ENCODE measurements at regions not wholly inside any gene's neighbourhood (a gene's known extent, or its start where the extent isn't known, plus 50 kb on each side); places are given as distances from the start of the nearest gene placed in this dataset.
"Not testable (repeated sequence)": the region's sequence is repeated elsewhere in the genome, so short reads cannot be mapped to it uniquely, and the experiment has no call there.

DNA sequence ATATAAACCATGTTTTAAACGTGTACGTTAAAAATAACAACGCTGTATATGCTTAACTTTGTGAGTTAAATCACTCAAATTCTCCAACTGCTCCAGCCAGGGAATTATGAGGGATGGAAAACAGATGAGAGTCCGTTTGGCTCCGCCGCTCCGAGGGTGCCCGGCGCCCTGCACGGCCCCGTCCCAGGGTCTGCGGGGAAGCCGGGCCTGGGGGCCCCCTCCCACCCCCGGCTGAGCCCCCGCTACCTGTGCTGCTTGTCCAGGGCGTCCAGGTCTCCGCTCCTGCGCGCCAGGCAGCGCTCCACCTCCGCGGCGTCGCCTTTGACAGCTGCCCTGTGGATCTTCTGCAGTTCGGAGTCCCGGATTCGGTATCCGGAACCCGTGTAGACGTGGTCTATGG is 415.5 kb downstream of the FOXD4L4 start:
- H3K4me2 ChIP-seq; H4K20me1 ChIP-seq (replicated peaks; ENCODE audit: insufficient read depth); H3K4me1 Mint-ChIP-seq; H3K27me3 Mint-ChIP-seq (ENCODE audit: insufficient read depth, low read depth, poor library complexity); H3K4me3 ChIP-seq; H3K79me2 ChIP-seq (replicated peaks; ENCODE audit: insufficient read depth); H3K36me3 ChIP-seq (ENCODE audit: insufficient read depth); ATAC-seq; H3K36me3 Mint-ChIP-seq (ENCODE audit: low read depth); H3K4me1 ChIP-seq (ENCODE audit: insufficient read depth); H3K4me3 Mint-ChIP-seq; H3F3A ChIP-seq (replicated peaks; ENCODE audit: low read depth); DNase-seq (ENCODE audit: low spot score); H3K9me2 ChIP-seq (ENCODE audit: insufficient read depth); H3K9me3 Mint-ChIP-seq; H3K27ac Mint-ChIP-seq; H3K27ac ChIP-seq (ENCODE audit: low read depth); H2AFZ ChIP-seq: not testable (repeated sequence)
- peaks cover 13% of the 10 kb centered on the region for H3K27me3 ChIP-seq (ENCODE audit: insufficient read depth)

DNA sequence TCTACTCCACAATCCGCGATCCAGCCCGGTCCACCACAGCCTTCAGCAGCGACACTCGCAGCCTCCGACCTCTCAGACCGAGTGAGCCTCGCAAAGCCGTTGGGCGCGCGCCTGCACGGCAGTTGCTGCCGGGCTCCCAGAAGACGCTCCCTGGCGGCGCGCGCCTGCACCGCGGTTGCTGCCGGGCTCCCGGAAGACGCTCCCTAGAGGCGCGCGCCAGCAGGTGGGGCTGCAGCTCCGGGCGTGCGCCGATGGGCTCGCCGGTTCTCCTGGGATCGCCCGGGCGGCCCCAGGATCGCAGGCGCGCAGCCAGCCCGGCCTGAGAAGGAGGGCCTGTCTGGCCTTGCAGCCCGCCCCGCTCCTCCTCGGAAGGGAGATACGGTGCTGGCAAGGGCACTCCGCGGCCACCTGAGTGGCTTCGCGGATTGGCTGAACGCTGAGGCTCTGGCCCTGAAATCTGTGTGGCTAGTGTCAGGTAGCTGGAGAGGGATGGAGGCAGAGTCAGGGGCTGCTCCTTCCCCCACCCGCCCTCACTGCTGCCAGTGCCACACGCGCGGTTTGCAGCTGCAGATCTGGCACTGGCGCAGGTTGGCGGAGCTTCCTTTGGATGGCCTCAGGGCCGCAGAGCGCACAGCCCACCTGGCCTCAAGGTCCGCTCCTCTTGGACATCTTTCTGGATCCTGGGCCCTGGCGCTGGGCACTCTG is 416.2 kb downstream of the FOXD4L4 start:
- not testable (repeated sequence) for H3K27ac Mint-ChIP-seq; H3K4me1 ChIP-seq (ENCODE audit: insufficient read depth); H3K36me3 ChIP-seq (ENCODE audit: insufficient read depth); H2AFZ ChIP-seq; H3K4me1 Mint-ChIP-seq; H3K9me2 ChIP-seq (ENCODE audit: insufficient read depth); H3K36me3 Mint-ChIP-seq (ENCODE audit: low read depth); H3F3A ChIP-seq (replicated peaks; ENCODE audit: low read depth); H3K9me3 Mint-ChIP-seq; H3K4me3 Mint-ChIP-seq; H3K27ac ChIP-seq (ENCODE audit: low read depth); H4K20me1 ChIP-seq (replicated peaks; ENCODE audit: insufficient read depth); H3K27me3 Mint-ChIP-seq (ENCODE audit: insufficient read depth, low read depth, poor library complexity); H3K79me2 ChIP-seq (replicated peaks; ENCODE audit: insufficient read depth)
- TF ChIP-seq, protein P1, sequence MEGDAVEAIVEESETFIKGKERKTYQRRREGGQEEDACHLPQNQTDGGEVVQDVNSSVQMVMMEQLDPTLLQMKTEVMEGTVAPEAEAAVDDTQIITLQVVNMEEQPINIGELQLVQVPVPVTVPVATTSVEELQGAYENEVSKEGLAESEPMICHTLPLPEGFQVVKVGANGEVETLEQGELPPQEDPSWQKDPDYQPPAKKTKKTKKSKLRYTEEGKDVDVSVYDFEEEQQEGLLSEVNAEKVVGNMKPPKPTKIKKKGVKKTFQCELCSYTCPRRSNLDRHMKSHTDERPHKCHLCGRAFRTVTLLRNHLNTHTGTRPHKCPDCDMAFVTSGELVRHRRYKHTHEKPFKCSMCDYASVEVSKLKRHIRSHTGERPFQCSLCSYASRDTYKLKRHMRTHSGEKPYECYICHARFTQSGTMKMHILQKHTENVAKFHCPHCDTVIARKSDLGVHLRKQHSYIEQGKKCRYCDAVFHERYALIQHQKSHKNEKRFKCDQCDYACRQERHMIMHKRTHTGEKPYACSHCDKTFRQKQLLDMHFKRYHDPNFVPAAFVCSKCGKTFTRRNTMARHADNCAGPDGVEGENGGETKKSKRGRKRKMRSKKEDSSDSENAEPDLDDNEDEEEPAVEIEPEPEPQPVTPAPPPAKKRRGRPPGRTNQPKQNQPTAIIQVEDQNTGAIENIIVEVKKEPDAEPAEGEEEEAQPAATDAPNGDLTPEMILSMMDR (conservative IDR thresholded peaks at IDR 0.05; ENCODE audit: low read depth in 2 of 2): peak; percentile 10 to 63; a peak in 2 of 4 replicates
- H3K4me3 ChIP-seq: peak overlapping the region; percentile 51; the same call in 1 of the 2 replicates
- peaks cover 13% of the 10 kb centered on the region for H3K27me3 ChIP-seq (ENCODE audit: insufficient read depth)
- DNase-seq (ENCODE audit: low spot score): peak; percentile 71
- ATAC-seq: peak; percentile 100
- H3K4me2 ChIP-seq: peak overlapping the region; percentile 71; the same call in 1 of the 2 replicates

DNA sequence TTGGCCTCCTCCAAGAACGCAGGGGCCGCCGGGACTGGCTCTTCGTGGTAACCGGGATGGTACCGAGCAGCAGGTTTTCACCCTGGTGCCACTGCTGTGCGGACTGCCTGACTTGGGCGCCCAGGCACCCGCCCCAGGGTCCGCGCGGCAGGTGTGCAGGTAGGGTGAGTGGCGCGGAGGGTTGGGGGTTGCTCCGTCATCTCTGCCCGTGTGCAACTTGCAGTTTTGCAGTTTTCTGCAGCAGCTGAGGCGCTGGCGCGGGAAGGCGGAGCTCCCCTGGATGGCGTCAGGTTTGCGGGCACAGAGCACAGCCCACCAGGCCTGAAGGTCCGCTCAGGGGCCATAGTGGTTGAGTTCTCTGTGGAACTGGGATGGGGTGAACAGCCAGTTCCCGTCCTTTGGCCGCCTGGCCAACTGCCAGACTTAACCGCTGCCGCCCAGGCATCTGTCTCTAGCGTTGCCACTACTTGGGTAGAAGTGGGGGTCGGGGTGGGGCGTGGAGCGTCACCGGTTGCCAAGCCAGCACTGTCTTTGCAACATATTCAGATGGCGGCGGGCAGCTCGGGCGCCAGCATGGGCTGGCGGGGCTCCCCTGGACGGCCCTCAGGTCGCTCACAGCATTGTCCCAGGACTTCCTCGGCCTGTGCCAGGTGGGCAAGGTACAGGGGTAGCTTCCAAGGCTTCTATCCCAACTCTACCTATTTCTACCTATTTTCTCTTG is 417.2 kb downstream of the FOXD4L4 start:
- not testable (repeated sequence) for H2AFZ ChIP-seq; H4K20me1 ChIP-seq (replicated peaks; ENCODE audit: insufficient read depth); H3K27ac ChIP-seq (ENCODE audit: low read depth); H3K4me1 Mint-ChIP-seq; H3K36me3 ChIP-seq (ENCODE audit: insufficient read depth); ATAC-seq; H3K36me3 Mint-ChIP-seq (ENCODE audit: low read depth); H3K4me1 ChIP-seq (ENCODE audit: insufficient read depth); H3K27ac Mint-ChIP-seq; H3K9me2 ChIP-seq (ENCODE audit: insufficient read depth); H3K79me2 ChIP-seq (replicated peaks; ENCODE audit: insufficient read depth); H3K27me3 Mint-ChIP-seq (ENCODE audit: insufficient read depth, low read depth, poor library complexity); H3F3A ChIP-seq (replicated peaks; ENCODE audit: low read depth); DNase-seq (ENCODE audit: low spot score); H3K9me3 Mint-ChIP-seq
- Histone ChIP-seq H3K4me2 (peak overlapping the region; percentile 82), H3K4me3 (peak overlapping the region; percentile 56), H3K27me3 (ENCODE audit: insufficient read depth) (peaks cover 13% of the 10 kb centered on the region)
- peak overlapping the region; percentile 64 for H3K4me3 Mint-ChIP-seq

DNA sequence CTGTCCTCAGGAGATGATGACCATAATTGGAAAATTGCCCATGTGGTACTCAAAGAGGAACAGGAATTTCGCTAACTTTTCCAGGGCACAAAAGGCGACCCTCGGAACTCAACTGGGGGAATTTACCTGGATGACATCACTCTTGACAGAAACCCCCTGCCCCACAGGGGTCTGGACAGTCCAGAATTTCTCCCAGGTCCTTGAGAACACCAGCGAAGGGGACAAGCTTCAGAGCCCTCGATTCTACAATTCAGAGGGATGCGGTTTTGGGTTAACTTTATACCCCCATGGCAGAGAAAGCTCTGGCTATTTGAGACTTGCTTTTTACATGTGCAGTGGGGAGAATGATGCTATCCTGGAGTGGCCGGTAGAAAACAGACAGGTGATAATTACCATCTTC is 445.4 kb downstream of the FOXD4L4 start:
- not testable (repeated sequence) for H3K4me3 Mint-ChIP-seq; H3K4me3 ChIP-seq; H4K20me1 ChIP-seq (replicated peaks; ENCODE audit: insufficient read depth); H3K36me3 Mint-ChIP-seq (ENCODE audit: low read depth); H3F3A ChIP-seq (replicated peaks; ENCODE audit: low read depth); H3K36me3 ChIP-seq (ENCODE audit: insufficient read depth); H3K4me1 Mint-ChIP-seq; H3K27me3 ChIP-seq (ENCODE audit: insufficient read depth); H3K27ac ChIP-seq (ENCODE audit: low read depth); H3K27ac Mint-ChIP-seq; H3K79me2 ChIP-seq (replicated peaks; ENCODE audit: insufficient read depth); DNase-seq (ENCODE audit: low spot score); ATAC-seq; H3K4me2 ChIP-seq; H3K4me1 ChIP-seq (ENCODE audit: insufficient read depth); H3K27me3 Mint-ChIP-seq (ENCODE audit: insufficient read depth, low read depth, poor library complexity); H3K9me3 Mint-ChIP-seq; H3K9me2 ChIP-seq (ENCODE audit: insufficient read depth); H2AFZ ChIP-seq

DNA sequence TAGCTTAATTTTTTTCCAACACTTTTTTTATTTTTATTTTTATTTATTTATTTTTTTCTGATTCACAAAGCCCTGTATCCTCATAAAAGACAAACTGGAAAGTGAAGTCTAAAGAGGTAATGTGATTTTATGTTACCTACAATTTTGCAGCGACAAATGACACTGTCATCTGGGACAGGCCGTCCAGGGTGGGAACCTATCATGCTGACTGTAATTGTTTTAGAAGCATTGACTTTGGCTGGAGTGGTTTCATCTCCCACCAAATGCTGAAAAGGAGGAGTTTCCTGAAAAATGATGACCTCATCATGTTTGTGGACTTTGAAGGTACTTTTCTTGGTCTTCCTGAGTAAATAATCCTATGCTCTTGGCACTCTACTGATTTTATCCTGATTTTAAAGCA is 446.7 kb downstream of the FOXD4L4 start:
- not testable (repeated sequence) for H3K27me3 ChIP-seq (ENCODE audit: insufficient read depth); H3K4me2 ChIP-seq; H3K27me3 Mint-ChIP-seq (ENCODE audit: insufficient read depth, low read depth, poor library complexity); H3K9me3 Mint-ChIP-seq; H3K4me3 Mint-ChIP-seq; H3F3A ChIP-seq (replicated peaks; ENCODE audit: low read depth); H3K4me1 ChIP-seq (ENCODE audit: insufficient read depth); H3K4me1 Mint-ChIP-seq; H4K20me1 ChIP-seq (replicated peaks; ENCODE audit: insufficient read depth); H3K9me2 ChIP-seq (ENCODE audit: insufficient read depth); DNase-seq (ENCODE audit: low spot score); ATAC-seq; H3K79me2 ChIP-seq (replicated peaks; ENCODE audit: insufficient read depth); H3K27ac Mint-ChIP-seq; H2AFZ ChIP-seq; H3K4me3 ChIP-seq; H3K36me3 Mint-ChIP-seq (ENCODE audit: low read depth); H3K36me3 ChIP-seq (ENCODE audit: insufficient read depth); H3K27ac ChIP-seq (ENCODE audit: low read depth)

DNA sequence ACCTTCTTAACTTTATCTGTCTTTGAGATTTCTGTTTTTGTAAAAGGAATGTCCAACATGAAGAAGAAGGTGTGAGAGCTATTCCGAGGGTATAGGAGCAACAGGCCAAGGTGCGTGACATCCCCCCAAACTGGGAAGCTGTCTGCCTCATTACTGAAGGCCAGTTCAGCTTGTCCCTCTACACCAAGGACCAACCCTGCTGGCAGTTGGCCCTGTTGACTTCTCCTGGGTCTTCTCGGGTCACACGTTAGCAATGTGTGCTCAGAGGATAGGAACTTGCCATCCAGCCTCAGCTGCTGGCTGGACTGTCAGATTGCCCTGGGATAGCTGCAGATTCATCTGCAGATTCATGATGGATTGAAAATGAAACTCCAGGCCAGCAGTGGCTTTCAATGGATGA is 460.3 kb downstream of the FOXD4L4 start:
- H3K27me3 Mint-ChIP-seq (ENCODE audit: insufficient read depth, low read depth, poor library complexity); H3K36me3 ChIP-seq (ENCODE audit: insufficient read depth); H3F3A ChIP-seq (replicated peaks; ENCODE audit: low read depth); H3K79me2 ChIP-seq (replicated peaks; ENCODE audit: insufficient read depth); H3K4me2 ChIP-seq; DNase-seq (ENCODE audit: low spot score); H4K20me1 ChIP-seq (replicated peaks; ENCODE audit: insufficient read depth); H3K27ac ChIP-seq (ENCODE audit: low read depth); H3K9me2 ChIP-seq (ENCODE audit: insufficient read depth); H3K4me3 ChIP-seq; ATAC-seq; H3K27ac Mint-ChIP-seq; H3K4me3 Mint-ChIP-seq; H2AFZ ChIP-seq; H3K27me3 ChIP-seq (ENCODE audit: insufficient read depth): not testable (repeated sequence)
- peaks cover 15% of the 10 kb centered on the region for H3K9me3 Mint-ChIP-seq
- peaks cover 12% of the 10 kb centered on the region for H3K4me1 ChIP-seq (ENCODE audit: insufficient read depth)
- H3K36me3 Mint-ChIP-seq (ENCODE audit: low read depth): peaks cover 12% of the 10 kb centered on the region; the same call in 2 of the 3 replicates
- H3K4me1 Mint-ChIP-seq: peaks cover 20% of the 10 kb centered on the region

Measured in GM23338 (cell line).